ENCODE measurements at regions not wholly inside any gene's neighbourhood (a gene's known extent, or its start where the extent isn't known, plus 50 kb on each side); places are given as distances from the start of the nearest gene placed in this dataset.
"Not testable (repeated sequence)": the region's sequence is repeated elsewhere in the genome, so short reads cannot be mapped to it uniquely, and the experiment has no call there.

DNA sequence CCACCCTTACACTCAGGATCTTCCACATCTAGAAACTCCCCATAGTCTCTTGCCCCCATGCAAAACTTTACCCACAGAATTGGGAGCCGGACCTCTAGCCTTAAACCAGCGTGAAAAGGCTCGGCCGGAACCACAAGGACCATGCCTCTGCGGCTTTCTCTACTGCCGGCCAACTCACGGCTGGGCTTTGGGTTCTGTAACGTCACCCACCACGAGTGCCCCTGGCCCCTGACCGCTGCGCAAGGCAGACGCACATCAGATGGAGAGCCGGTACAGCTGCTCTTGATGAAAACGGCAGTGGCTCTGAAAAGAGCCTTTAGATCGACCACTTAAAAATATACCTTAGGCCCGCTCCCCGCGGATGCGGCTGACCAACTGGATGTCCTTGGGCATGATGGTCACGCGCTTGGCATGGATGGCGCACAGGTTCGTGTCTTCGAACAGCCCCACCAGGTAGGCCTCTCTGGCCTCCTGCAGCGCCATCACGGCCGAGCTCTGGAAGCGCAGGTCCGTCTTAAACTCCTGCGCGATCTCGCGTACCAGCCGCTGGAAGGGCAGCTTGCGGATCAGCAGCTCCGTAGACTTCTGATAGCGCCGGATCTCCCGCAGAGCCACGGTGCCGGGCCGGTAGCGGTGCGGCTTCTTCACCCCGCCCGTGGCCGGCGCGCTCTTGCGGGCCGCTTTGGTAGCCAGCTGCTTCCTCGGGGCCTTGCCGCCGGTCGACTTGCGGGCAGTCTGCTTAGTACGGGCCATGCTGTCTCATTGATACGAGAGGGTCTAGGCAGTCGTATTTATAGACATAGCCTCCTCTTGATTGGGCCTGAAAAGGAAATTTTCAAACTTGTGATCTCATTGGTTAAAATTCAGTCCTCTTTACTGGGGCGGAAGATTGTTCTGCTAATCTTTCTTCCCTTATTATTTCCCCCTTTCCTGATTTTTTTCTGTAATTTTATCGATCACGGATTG lies 66.3 kb downstream of the FAM72C start:
- DNase-seq = peak in 7 of 14 donors; percentile 1 to 55 (median 27)

- not testable (repeated sequence) for DNase-seq
These were observed 67.2 kb downstream of the FAM72C start for GRCh38 chr1:143904622-143904979.

GRCh38 chr1:143903899-143904621 lies 67.7 kb downstream of the FAM72C start:
- peak in 9 of 14 donors; percentile 3 to 78 (median 28) for DNase-seq

DNA sequence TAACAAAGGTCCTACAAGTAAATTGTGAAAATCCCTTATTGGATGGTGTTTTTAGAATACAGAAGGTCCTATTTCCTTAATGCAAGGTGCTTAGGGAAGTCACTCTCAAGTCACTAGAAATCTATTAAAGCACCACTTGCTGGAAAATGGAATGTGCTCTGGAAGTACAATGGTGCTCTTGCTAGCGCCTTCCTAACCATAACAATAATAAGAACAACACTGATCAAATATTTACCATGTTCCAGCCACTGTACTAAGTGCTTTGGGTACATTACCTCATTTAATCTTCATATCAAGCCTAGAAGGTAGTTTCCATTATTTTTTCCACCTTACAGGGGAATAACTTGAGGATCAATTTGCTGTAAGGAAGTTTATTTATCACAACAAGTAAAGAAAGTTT lies 75.4 kb downstream of the FAM72C start:
- not testable (repeated sequence) for DNase-seq

- peak in 8 of 14 donors; percentile 2 to 52 (median 26) for DNase-seq
These were observed 86.7 kb downstream of the FAM72C start for GRCh38 chr1:143884932-143885574.

- DNase-seq = not testable (repeated sequence)
These were observed 87.3 kb downstream of the FAM72C start for GRCh38 chr1:143884532-143884931.

DNA sequence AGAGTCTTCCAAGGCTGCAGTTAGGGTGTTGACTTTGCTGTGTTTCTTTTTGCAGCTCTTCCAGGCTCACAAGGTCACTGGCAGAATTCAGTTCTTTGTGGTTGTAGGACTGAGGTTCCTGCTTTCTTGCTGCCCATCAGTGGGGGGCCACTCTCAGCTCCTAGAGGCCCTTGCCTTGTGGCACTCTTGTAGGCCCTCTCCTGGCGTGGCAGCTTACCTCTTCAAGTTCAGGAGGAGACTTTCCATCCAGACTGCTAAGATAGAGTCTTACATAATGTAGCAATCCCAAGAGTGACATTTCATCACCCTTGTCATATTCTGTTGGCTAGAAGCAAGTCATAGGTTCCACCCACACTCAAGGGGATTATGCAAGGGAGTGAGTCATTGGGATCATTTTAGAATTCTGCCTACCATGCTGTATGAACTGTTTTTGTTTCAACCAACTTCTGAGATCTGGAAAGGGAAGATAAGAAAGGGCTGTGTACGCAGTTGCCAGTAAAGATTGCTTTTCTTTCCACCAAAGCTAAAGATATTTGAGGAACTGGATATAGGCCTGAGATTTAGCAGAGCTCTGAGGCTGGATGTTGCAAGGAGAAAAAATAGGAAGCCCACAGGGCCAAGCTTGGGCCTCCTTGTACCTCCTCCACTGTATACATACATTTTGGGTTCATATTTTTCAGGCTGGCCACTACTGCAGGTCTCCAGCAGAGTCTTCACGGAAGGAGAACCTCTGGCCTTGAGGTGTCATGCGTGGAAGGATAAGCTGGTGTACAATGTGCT lies 91.8 kb downstream of the FAM72C start:
- DNase-seq = not testable (repeated sequence)

GRCh38 chr1:143875947-143876346 lies 95.8 kb downstream of the FAM72C start:
- not testable (repeated sequence) for DNase-seq

DNA sequence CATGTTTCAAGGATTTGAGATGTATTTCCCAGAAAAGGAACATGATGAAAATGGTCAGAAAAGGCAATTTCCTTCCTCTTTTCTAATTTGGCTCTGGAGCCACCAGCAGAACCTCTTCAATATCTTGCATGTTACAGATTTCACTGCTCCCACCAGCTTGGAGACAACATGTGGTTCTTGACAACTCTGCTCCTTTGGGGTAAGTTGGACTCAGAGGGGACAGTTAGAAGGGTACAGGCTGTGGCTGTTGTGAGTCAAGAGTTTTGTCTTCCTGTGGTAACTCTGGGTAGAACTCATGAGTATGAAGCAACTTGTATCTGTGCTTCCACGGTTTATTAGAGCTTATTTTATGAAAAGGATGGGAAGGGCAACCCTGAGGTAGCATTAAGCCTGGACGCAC lies 97.2 kb downstream of the FAM72C start:
- not testable (repeated sequence) for DNase-seq

- not testable (repeated sequence) for DNase-seq
These were observed 98.1 kb downstream of the FAM72C start for GRCh38 chr1:143873650-143874049.

DNA sequence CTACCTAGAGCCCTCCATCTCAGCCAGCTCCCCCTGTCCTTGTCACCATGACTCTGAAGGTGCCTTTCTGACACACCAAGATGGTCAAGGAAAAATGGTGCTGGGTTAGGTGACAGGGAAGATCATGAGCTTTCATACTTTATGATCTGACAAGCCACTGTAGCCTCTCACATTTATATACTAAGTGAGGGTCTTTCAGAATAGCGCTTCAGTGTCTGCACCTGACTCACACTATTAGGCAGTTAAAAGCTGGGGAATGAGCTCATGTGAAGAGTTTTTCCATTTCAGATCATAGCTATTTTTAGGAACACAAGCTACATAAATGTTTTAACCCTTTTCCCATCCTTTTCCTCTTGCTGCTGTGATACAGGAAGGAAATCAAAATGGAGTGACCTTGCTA lies 101.4 kb downstream of the FAM72C start:
- DNase-seq = not testable (repeated sequence)

- not testable (repeated sequence) for DNase-seq
These were observed 104.1 kb downstream of the FAM72C start for GRCh38 chr1:143867590-143868220.

GRCh38 chr1:143863901-143864520 lies 107.8 kb downstream of the FAM72C start:
- DNase-seq = not testable (repeated sequence)

DNA sequence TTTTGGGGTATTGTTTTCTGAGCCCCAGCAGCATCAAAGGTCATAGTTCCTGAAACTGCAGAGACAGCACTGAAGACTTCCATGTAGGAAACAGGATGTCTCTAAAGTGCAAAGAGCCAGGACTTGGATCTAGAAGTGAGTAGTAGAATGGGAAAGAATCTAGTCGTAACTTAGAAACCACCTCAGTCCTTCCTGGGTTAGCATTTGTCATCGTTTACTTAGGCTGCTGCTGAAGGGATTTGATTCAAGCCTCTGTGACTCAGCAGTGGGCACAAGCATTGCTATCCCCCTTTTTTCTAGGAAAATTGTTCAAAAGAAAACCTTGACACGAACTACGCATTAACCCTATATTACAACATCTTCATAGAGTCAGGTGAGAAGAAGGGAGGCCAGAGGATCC lies 109.1 kb downstream of the FAM72C start:
- not testable (repeated sequence) for DNase-seq

DNA sequence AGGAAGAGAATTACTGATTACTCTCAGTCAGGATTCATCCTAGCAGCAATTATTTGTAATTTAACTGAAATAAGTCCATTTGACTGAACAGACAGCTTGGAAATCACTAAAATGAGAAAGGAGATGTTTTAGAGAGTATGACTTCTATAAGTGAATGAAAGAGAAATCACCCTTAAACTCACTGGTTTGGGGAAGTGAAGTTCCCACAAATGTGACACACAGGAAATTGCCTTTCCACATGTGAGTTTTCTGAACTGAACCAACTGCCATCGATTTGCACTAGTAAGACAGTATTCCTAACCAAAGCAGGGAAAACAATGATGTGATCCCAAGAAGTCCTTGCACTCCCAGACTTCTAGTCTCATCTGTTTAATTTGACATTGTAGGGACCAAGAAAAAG lies 110.5 kb downstream of the FAM72C start:
- DNase-seq = not testable (repeated sequence)

GRCh38 chr1:143855867-143856266 lies 115.9 kb downstream of the FAM72C start:
- not testable (repeated sequence) for DNase-seq

DNA sequence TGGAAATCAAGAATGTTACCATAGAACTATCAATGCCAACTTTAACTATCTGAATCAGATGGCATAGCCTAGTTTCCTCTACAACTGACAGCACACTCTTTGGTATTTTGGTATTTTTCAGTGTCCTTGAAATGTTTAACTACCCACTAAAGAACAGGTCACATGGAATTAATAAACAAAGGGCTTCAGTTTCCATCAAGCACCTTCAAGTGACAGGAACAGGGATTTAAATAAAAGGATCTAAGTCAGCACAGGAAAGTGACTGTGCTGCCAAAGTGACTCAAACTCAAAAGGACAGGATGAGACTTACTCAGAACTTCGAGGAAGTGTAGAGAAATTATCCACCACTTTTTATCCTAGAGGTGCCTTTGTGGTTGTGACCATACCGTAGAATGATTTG lies 117.7 kb downstream of the FAM72C start:
- DNase-seq = not testable (repeated sequence)

- not testable (repeated sequence) for DNase-seq
These were observed 121.1 kb downstream of the FAM72C start for GRCh38 chr1:143850637-143851036.

DNA sequence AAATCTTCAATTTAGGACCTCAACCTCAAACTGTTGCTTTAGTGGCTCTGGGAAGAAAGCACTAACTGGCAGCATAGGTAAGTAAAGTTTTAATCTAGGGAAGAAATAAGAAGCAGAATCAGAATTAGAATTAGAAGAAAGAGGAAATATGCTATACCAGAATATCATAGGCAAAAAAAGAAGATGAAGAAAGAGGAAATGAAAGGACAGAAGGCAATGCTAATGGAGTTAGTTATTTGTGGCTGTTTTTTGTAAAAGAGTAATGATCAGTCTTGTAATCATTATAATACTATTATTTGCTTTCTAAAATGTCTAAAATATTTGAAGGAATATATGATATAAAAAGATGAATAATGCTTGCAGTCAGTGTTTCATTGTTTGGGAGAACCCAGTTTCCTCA lies 122.9 kb downstream of the FAM72C start:
- DNase-seq = not testable (repeated sequence)

- DNase-seq = not testable (repeated sequence)
These were observed 126.6 kb downstream of the FAM72C start for GRCh38 chr1:143845193-143845592.

DNA sequence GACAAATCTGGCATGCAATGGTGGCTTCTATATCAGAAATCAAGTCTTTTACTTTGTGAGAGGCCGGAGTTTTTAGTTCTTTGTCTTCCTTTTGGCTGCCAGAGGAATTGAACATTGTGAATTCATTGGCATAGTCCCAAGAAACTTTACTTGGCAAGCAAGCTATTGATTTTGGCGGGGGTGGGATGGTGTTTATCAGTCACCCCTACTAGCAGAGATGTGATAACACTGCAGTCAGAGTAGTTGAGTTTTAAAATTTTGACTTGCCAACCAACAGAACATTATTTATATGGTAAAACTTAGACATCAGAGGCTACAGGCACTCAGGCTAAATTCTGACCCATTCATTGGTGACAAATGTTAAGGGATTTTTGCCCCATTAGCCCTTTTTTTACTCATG lies 129.7 kb downstream of the FAM72C start:
- DNase-seq = not testable (repeated sequence)

Measured in C1 segment of cervical spinal cord (tissue), 14 donors.